ENCODE measurements at regions not wholly inside any gene's neighbourhood (a gene's known extent, or its start where the extent isn't known, plus 50 kb on each side); places are given as distances from the start of the nearest gene placed in this dataset.

GRCh38 chr10:128567551-128567950 is 441.3 kb upstream of the MKI67 start:
- no peak overlapping the region for H3K4me2 ChIP-seq
- no peak overlapping the region for H3K27ac ChIP-seq (ENCODE audit: low read depth in 2 of 2, low read length in 1 of 2)
- H3K9ac ChIP-seq = no peak overlapping the region
- TF ChIP-seq EZH2phosphoT487 (IDR thresholded peaks at IDR 0.05; ENCODE audit: borderline replicate concordance, low read depth) = no peak
- no peak for TF ChIP-seq USF2 (IDR thresholded peaks at IDR 0.05; ENCODE audit: borderline replicate concordance, low read depth, low read length)
- TF ChIP-seq PBX3 (IDR thresholded peaks at IDR 0.05) = no peak
- no peak for TF ChIP-seq TAF1 (IDR thresholded peaks at IDR 0.05; ENCODE audit: borderline replicate concordance, low read depth, low read length)
- no peak for TF ChIP-seq FOXM1 (IDR thresholded peaks at IDR 0.05; ENCODE audit: low read depth)
- no peak for TF ChIP-seq SIN3A (IDR thresholded peaks at IDR 0.05; ENCODE audit: borderline replicate concordance, low read depth, low read length)
- TF ChIP-seq RXRA (IDR thresholded peaks at IDR 0.05; ENCODE audit: borderline replicate concordance, low read depth) = no peak
- no peak for TF ChIP-seq YY1 (IDR thresholded peaks at IDR 0.05; ENCODE audit: low read depth)
- no peak for TF ChIP-seq SMC3 (IDR thresholded peaks at IDR 0.05; ENCODE audit: low read depth, low read length)
- no peak for TF ChIP-seq CHD2 (IDR thresholded peaks at IDR 0.05; ENCODE audit: low read length, partially characterized antibody)
- no peak for TF ChIP-seq GABPA (IDR thresholded peaks at IDR 0.05; ENCODE audit: low read depth)
- no peak for TF ChIP-seq CTCF (IDR thresholded peaks at IDR 0.05)
- ChIA-PET CTCF (no interaction called here), POLR2A (no interaction called here)
- H3K4me3 ChIP-seq (ENCODE audit: low read depth in 2 of 2, low read length in 1 of 2) = no peak overlapping the region
- no peaks in the 10 kb centered on the region for H3K27me3 ChIP-seq (ENCODE audit: insufficient read depth)
- H3K9me2 ChIP-seq = no peaks in the 10 kb centered on the region
- 25% methylated on average over 8 of the region's 8 CpGs for WGBS (ENCODE audit: low lambda C conversion rate)
- H3K36me3 ChIP-seq (replicated peaks in 1 of 2; ENCODE audit: control insufficient read depth in 1 of 2, insufficient read depth in 2 of 2, low read length in 1 of 2) = no peaks in the 10 kb centered on the region
- no peaks in the 10 kb centered on the region for H4K20me1 ChIP-seq (ENCODE audit: insufficient read depth)
- H3K79me2 ChIP-seq (ENCODE audit: insufficient read depth) = no peaks in the 10 kb centered on the region
- H2AFZ ChIP-seq (ENCODE audit: low read depth) = no peak overlapping the region
- no peaks in the 10 kb centered on the region for H3K9me3 ChIP-seq
- no peaks in the 10 kb centered on the region for H3F3A ChIP-seq (replicated peaks; ENCODE audit: insufficient read depth)
- H3K4me1 ChIP-seq (ENCODE audit: control insufficient read depth in 1 of 2, insufficient read depth in 2 of 2, low read depth in 1 of 2, low read length in 1 of 2) = peaks cover 0 to 15% of the 10 kb centered on the region in 2 experiments; a peak in 1 of 4 replicates
- DNase-seq = no peak

GRCh38 chr10:128568041-128568440 is 441.8 kb upstream of the MKI67 start:
- peaks cover 0 to 15% of the 10 kb centered on the region in 2 experiments; a peak in 1 of 4 replicates for H3K4me1 ChIP-seq (ENCODE audit: control insufficient read depth in 1 of 2, insufficient read depth in 2 of 2, low read depth in 1 of 2, low read length in 1 of 2)
- CTCF ChIA-PET = no interaction called here
- POLR2A ChIA-PET = no interaction called here
- no peak for DNase-seq
- WGBS (ENCODE audit: low lambda C conversion rate) = 45% methylated on average over 9 of the region's 11 CpGs
- H3F3A ChIP-seq (replicated peaks; ENCODE audit: insufficient read depth) = no peaks in the 10 kb centered on the region
- no peaks in the 10 kb centered on the region for H3K9me2 ChIP-seq
- no peaks in the 10 kb centered on the region for H3K36me3 ChIP-seq (replicated peaks in 1 of 2; ENCODE audit: control insufficient read depth in 1 of 2, insufficient read depth in 2 of 2, low read length in 1 of 2)
- H2AFZ ChIP-seq (ENCODE audit: low read depth) = no peak overlapping the region
- no peak overlapping the region for H3K27ac ChIP-seq (ENCODE audit: low read depth in 2 of 2, low read length in 1 of 2)
- H3K4me2 ChIP-seq = no peak overlapping the region
- no peaks in the 10 kb centered on the region for H4K20me1 ChIP-seq (ENCODE audit: insufficient read depth)
- H3K4me3 ChIP-seq (ENCODE audit: low read depth in 2 of 2, low read length in 1 of 2) = no peak overlapping the region
- no peaks in the 10 kb centered on the region for H3K79me2 ChIP-seq (ENCODE audit: insufficient read depth)
- H3K9ac ChIP-seq = no peak overlapping the region
- no peaks in the 10 kb centered on the region for H3K9me3 ChIP-seq
- no peaks in the 10 kb centered on the region for H3K27me3 ChIP-seq (ENCODE audit: insufficient read depth)
- no peak for TF ChIP-seq FOXM1 (IDR thresholded peaks at IDR 0.05; ENCODE audit: low read depth)
- no peak for TF ChIP-seq FOSL2 (IDR thresholded peaks at IDR 0.05; ENCODE audit: borderline replicate concordance, low read depth)
- TF ChIP-seq MEF2A (IDR thresholded peaks at IDR 0.05; ENCODE audit: borderline replicate concordance, low read depth) = no peak
- no peak for TF ChIP-seq MXI1 (IDR thresholded peaks at IDR 0.05; ENCODE audit: low read depth, low read length)
- no peak for TF ChIP-seq TEAD4 (IDR thresholded peaks at IDR 0.05; ENCODE audit: borderline replicate concordance, insufficient read depth)
- no peak for TF ChIP-seq TAF1 (IDR thresholded peaks at IDR 0.05; ENCODE audit: borderline replicate concordance, low read depth, low read length)
- no peak for TF ChIP-seq RAD21 (IDR thresholded peaks at IDR 0.05; ENCODE audit: low read length)
- no peak for TF ChIP-seq USF2 (IDR thresholded peaks at IDR 0.05; ENCODE audit: borderline replicate concordance, low read depth, low read length)
- TF ChIP-seq IRF3 (IDR thresholded peaks at IDR 0.05; ENCODE audit: low read depth, low read length) = no peak
- no peak for TF ChIP-seq JUND (IDR thresholded peaks at IDR 0.05)
- no peak for TF ChIP-seq EP300 (IDR thresholded peaks at IDR 0.05; ENCODE audit: borderline replicate concordance in 1 of 2, low read depth in 1 of 2, low read length in 1 of 2)
- TF ChIP-seq CTCF (IDR thresholded peaks at IDR 0.05) = no peak
